Endometrium (tissue), 2 donors: ENCODE measurements at regions not wholly inside any gene's neighbourhood (a gene's known extent, or its start where the extent isn't known, plus 50 kb on each side); places are given as distances from the start of the nearest gene placed in this dataset.
"Not testable (repeated sequence)": the region's sequence is repeated elsewhere in the genome, so short reads cannot be mapped to it uniquely, and the experiment has no call there.

ENCODE experiments used
- FAIRE-seq: peaks from 2 replicates; lab custom pipeline; 2012; peaks lifted over from hg19 to GRCh38; lab: Jason Lieb, UNC
- donor health status: control.
- donor health status: control.

DNA sequence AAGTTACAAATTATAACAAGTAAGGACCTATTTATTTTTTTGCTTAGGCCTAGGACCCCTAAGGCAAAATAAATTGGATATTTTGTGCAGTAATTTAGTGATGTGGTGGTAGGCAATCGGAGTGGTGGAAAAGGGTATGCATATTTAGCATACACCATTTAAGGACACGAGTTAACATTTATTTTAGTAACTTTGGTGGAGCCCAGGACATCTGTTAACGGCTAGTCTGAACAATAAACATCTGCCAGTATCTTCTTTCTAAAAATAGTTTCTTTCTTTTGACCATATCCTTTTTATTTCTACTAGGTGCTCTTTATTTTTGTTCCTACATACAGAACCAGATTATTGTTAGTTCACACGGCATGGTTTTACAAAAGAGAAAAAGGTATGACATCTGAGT, 326.3 kb downstream of the CHL1 start:
- FAIRE-seq: no peak

GRCh38 chr3:525415-525814, 328.9 kb downstream of the CHL1 start:
- no peak for FAIRE-seq

GRCh38 chr3:535566-536416, 339.2 kb downstream of the CHL1 start:
- FAIRE-seq: no peak

DNA sequence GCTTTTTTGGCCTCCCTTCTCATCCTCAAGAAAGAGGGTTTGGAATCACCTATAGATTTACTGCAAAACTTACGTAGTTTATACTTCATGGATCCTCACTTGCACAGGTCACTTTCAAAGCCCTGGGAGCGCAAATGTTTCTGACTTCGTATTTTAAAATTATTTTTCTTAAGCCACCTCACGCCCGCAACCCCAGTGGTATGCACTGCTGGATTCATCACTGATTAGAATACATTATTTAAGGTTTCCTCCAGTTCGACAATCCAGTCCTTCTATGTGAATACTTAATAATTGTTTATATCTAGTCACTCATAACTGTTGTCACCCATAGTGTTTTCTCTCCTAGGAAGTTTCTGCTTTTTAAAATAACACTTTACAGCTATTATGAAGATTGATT, 339.9 kb downstream of the CHL1 start:
- no peak for FAIRE-seq

DNA sequence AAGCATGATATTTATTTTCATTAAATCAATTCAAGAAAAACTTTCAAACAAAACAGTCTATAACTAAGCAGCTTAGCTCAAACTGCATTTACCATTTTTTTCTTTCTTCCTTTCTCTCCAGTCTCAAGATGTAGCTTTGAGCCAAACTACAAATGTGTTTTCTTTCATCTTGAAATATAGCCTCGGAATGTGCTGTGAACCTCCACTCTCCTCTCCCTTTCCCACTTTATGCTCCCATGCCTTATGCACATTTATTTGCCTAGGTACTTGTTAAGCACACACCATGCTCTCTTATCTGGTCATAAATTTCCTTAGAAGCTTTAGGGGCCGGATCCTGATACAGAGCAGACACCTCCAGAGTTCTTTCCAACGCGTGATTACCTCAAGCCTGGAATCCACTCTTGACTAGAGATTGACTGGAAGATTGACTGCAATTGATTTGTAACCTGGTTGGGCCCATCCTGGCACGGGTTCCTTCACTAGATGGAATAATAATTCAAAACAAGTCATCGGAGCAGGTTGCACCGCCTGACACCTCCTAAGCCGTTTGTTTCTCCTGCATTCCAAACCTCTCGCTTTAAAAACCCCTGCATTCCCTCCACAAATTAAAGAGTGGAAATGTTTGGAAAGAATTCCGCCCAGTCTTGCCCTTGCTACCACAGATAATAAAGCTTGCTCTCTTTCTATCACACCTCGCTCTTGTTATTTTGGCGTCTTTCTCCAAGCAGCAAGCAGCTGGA, 344.7 kb downstream of the CHL1 start:
- FAIRE-seq: no peak

- no peak for FAIRE-seq
Measured at GRCh38 chr3:542021-542420, 345.5 kb downstream of the CHL1 start.

GRCh38 chr3:549636-550035, 353.1 kb downstream of the CHL1 start:
- FAIRE-seq: no peak

DNA sequence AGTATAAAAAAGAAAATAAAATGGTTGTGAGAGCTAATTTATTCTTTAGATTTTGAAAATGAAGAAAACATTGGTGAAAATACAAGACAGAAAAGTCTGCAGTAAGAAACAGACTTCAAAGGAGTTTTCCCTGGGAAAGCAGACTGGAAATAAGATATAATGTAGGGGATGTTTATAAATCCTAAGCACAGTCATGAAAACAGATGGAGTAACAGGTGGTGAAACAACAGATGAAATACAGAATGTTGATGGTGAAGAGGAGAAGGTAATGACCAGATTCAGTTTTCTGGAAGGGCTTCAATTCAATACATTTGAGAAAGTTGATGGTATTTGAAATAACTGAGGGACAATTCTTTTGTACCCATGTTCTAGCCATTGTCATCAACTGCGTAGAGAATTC, 353.9 kb downstream of the CHL1 start:
- no peak for FAIRE-seq

DNA sequence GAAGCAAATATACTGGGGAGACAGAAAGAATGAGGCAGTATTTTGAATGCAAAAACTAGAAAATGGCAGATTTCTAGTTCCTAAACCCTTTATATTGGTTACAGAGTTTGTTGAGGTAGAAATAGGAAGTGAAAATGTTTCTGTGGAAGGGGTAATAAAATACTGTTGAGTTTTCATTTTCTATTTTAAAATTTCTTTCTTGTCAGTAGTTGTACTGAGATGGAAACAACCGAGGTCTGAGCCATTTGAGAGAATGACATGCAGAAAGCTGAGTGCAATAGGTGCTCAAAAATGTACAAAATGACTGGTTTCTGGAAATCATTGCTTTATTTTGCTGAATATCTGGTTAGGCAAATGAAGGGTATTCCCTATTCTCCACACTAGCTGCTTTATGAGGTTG, 361.4 kb downstream of the CHL1 start:
- FAIRE-seq: no peak

DNA sequence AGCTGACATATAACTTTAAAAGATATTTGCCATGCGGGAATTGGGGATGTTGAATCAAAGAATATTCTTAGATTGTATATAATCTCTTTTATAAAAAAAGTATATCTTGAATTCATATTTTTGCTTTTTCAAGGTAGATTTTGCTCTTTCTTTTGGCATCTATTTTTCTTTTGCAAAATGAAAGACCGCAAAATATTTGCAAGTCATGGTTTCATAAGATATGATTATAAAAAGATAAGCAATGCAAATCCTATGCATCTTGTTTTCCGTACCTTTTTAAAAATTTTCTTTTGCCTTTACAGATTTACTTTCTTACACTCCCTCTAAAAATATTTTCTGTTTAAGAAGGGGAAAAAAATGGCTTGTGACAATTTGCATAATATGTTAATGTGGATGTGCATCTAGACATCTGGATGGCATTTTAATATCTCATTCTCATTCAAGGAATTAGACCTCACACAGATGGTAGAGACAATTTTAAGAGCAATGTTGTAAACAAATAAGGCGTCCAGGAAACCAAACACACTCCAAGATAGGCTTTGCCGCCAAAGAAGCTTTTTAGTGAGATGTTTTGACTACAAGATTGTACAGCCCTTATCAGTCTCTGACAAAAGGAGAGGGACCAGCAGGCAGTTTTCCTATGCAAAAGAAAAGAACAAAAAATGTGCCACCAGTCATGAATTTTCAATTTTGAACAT, 371.1 kb downstream of the CHL1 start:
- peak; percentile 46 for FAIRE-seq

DNA sequence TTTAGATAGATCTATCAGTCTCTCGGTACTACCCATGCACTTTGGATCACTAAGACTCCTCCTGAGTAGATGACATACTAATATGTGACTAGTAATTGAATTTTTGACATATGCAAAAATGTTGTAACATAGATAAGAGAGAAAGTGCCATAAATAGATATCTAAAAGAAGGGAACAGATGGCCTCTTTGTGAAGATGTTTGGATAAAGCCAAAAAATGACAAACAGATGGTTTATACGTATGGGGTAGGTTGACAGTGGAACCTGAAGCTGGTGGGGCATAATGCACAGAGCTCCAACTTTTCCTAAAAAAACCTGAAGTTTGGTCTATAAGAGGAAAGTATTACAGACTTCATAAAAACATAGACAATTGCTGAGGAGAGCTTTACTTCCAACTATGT, 383.0 kb downstream of the CHL1 start:
- FAIRE-seq: not testable (repeated sequence)

DNA sequence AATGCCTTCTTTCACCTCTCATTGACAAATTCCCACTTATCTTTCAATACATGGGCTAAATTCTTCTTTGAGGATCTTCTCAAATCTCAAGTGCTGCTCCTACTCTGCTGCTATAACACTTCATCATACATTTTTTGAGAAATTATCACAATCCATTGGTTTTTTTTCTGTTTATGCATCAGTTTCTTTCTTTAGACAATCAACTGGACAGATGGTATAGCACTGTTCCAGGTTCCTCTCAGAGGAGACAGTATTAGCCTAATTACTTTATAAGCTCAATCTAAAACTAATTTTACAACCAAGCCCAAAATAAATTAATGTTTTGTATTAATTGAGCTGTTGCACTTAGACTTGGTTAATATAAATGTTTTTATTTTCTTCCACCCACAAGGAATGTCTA, 392.5 kb downstream of the CHL1 start:
- not testable (repeated sequence) for FAIRE-seq

- FAIRE-seq: not testable (repeated sequence)
Measured at GRCh38 chr3:597304-597703, 400.7 kb downstream of the CHL1 start.

GRCh38 chr3:597746-598145, 401.2 kb downstream of the CHL1 start:
- peak; percentile 50 for FAIRE-seq

DNA sequence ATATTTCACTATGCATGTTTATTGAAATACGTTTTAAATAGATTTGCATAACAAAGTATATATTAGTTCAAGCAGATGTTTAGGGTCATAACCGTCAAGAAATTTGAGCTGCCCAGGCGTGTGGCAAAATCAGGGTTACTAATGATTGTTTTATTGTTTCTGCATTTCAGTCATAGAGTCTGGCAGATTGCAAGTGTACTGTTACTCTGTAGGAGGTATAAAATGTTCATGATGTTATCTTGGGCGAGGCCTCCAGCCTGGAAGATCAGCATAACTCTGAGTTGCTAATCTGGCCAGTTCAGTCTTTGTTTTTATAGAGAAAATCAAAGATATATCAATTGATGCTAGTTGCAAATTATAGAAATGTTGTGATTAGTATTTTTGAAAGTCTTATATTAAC, 410.9 kb downstream of the CHL1 start:
- FAIRE-seq: not testable (repeated sequence)

GRCh38 chr3:621714-622113, 425.2 kb downstream of the CHL1 start:
- no peak for FAIRE-seq

GRCh38 chr3:622314-622713, 425.8 kb downstream of the CHL1 start:
- no peak for FAIRE-seq

DNA sequence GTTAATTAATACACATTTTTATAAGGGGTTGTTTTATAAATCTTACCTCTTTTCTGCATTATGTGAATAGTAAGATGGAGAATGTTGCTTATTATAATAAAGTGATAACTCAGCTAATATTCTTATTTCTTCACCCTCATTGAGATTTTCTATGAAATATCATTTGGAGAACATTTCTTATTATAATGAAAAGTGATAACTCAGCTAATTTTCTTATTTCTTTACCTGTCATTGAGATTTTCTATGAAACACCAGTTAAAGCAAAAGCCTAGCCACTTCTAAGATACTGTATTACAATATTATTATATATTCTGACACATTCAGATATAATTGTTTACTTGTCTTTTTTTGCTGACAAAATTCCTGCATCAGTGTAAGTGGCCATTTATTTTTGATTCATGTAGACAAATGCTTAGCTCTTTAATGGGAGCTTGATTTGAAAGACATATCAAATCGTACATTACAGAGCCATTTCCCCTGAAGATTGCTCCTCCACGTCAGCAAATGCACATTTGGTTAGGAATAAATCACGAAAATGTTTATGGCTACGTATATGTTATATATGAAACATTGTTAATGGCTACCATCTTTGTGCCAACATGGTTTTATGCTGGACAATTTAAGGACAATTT, 427.5 kb downstream of the CHL1 start:
- FAIRE-seq: no peak

DNA sequence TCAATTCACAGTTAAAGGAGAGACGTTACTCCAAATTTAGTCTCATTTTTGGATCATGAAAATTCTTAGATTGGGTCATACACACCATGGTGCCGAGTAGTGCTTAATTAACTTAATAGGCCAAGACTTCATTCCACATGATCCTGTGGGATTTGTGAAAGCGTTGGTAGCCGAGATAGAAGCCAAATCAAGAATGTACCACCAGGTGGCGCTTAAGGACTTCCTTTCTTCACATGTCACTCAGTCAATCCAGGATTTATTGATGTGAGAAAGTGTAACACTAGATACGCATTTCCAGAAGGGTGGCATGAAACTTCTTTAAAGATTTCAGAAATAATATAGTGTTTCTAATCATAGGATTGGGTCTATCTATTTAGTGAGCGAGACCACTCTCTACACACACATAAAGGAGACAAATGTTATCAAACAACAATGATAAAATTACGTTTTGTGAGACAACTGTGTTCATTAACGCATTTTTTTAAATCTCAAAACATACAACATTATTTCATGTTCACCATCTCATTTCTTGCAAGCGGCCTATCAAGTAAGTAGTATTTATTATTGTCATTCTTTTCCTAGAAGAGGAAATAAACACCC, 436.1 kb downstream of the CHL1 start:
- peak; percentile 12 for FAIRE-seq

- FAIRE-seq: no peak
Measured at GRCh38 chr3:634511-634910, 437.9 kb downstream of the CHL1 start.

DNA sequence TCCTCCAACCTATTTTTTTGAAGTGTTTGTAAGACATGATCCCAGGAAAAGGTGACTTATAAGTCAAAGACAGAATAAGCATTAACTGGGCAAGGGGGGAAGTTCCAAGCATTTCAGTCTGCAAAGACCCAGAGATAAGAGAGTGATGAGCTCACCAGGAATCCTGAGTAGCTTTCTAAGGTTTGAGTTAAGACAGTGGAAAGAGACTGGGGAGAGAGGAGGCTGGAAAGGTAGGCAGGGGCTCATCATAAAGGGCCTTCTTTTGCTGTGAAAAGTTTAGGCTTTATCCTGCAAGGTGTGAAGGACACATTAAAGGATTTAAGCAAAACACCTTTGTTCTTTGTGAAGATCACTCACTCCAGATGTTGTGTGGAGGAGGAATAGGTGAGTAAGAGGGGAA, 438.8 kb downstream of the CHL1 start:
- no peak for FAIRE-seq

GRCh38 chr3:643376-643775, 446.8 kb downstream of the CHL1 start:
- no peak for FAIRE-seq
